ENCODE measurements at regions not wholly inside any gene's neighbourhood (a gene's known extent, or its start where the extent isn't known, plus 50 kb on each side); places are given as distances from the start of the nearest gene placed in this dataset.

- Histone ChIP-seq H3K79me2 (ENCODE audit: control insufficient read depth, insufficient read depth, low read length) (no peaks in the 10 kb centered on the region), H3K27me3 (ENCODE audit: control insufficient read depth in 2 of 2, insufficient read depth in 2 of 2, low read length in 2 of 2) (no peaks in the 10 kb centered on the region), H3K4me3 (replicated peaks in 1 of 3; ENCODE audit: insufficient read depth in 1 of 3, low read depth in 1 of 3, low read length in 3 of 3) (no peak overlapping the region), H3K9me1 (replicated peaks; ENCODE audit: control insufficient read depth, extremely low read depth, insufficient read depth, low read length) (no peaks in the 10 kb centered on the region), H4K20me1 (replicated peaks; ENCODE audit: control insufficient read depth, extremely low read depth, insufficient read depth, low read length) (no peaks in the 10 kb centered on the region), H3K36me3 (ENCODE audit: control insufficient read depth in 2 of 2, extremely low read depth in 1 of 2, insufficient read depth in 2 of 2, low read length in 2 of 2) (no peaks in the 10 kb centered on the region), H3K4me2 (ENCODE audit: insufficient read depth, low read length) (no peak overlapping the region), H3K27ac (ENCODE audit: insufficient read depth, low read depth, low read length) (no peak overlapping the region), H3K9ac (replicated peaks; ENCODE audit: extremely low read depth, insufficient read depth, low read length) (no peak overlapping the region), H3K4me1 (ENCODE audit: control insufficient read depth, extremely low read depth, insufficient read depth, low read length) (no peaks in the 10 kb centered on the region), H2AFZ (ENCODE audit: low read depth, low read length) (no peak overlapping the region), H3K9me3 (replicated peaks; ENCODE audit: control insufficient read depth, insufficient read depth, low read length) (no peaks in the 10 kb centered on the region)
- ChIA-PET POLR2A (no interaction called here), CTCF (no interaction called here)
- BruUV-seq (replicated peaks), result no TSS peak
- DNase-seq (ENCODE audit: low read depth, low spot score), result no peak
- dilution Hi-C loops (cut with MboI; ENCODE audit: extremely low pct_ligation_motif_present, low sequenced_read_pairs) (no loop called here), intact Hi-C loops (cut with micrococcal nuclease) (no loop called here)
- FAIRE-seq, result no peak
- TF ChIP-seq MYC (IDR thresholded peaks at IDR 0.05; ENCODE audit: low read depth, low read length) (no peak), FOS (IDR thresholded peaks at IDR 0.05; ENCODE audit: borderline replicate concordance, insufficient read depth, low read length) (no peak), GATA2 (IDR thresholded peaks at IDR 0.05; ENCODE audit: insufficient read depth, insufficient read length, low read depth, low read length) (no peak), JUN (IDR thresholded peaks at IDR 0.05; ENCODE audit: borderline replicate concordance, insufficient read depth, insufficient read length, low read depth) (no peak), EZH2 (IDR thresholded peaks at IDR 0.05; ENCODE audit: borderline replicate concordance, low read depth, low read length, severe bottlenecking) (no peak), CTCF (IDR thresholded peaks at IDR 0.05; ENCODE audit: extremely low read depth in 1 of 2, insufficient read depth in 1 of 2, low read depth in 1 of 2, low read length in 2 of 2) (no peak), POLR2AphosphoS5 (IDR thresholded peaks at IDR 0.05; ENCODE audit: insufficient read depth, low read depth, low read length) (no peak), POLR2A (IDR thresholded peaks at IDR 0.05; ENCODE audit: low read depth, low read length) (no peak)
- TF ChIP-seq, protein P1, sequence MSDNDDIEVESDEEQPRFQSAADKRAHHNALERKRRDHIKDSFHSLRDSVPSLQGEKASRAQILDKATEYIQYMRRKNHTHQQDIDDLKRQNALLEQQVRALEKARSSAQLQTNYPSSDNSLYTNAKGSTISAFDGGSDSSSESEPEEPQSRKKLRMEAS (IDR thresholded peaks at IDR 0.05; ENCODE audit: insufficient read depth, insufficient read length), result no peak
These were observed 88.7 kb upstream of the CDH6 start for GRCh38 chr5:31104775-31105174.

Measured in endothelial cell of umbilical vein (primary cell).